ENCODE measurements at regions not wholly inside any gene's neighbourhood (a gene's known extent, or its start where the extent isn't known, plus 50 kb on each side); places are given as distances from the start of the nearest gene placed in this dataset.
A peak's percentile ranks its signal among the peaks of the same experiment; 100 is the strongest.

GRCh38 chr1:29855561-29856160 is 619.3 kb downstream of the PTPRU start:
- no peak for FAIRE-seq

GRCh38 chr1:29854700-29855276 is 618.5 kb downstream of the PTPRU start:
- FAIRE-seq, result no peak
- no peak for DNase-seq (ENCODE audit: insufficient read length, low spot score)
- no peak for TF ChIP-seq POLR2A (IDR thresholded peaks at IDR 0.05; ENCODE audit: low read depth, low read length)

More at GRCh38 chr1:29855561-29856160, 619.3 kb downstream of the PTPRU start:
- DNase-seq (ENCODE audit: insufficient read length, low spot score), result no peak
- TF ChIP-seq POLR2A (IDR thresholded peaks at IDR 0.05; ENCODE audit: low read depth, low read length), result no peak

GRCh38 chr1:29853716-29854330 is 617.5 kb downstream of the PTPRU start:
- no peak for FAIRE-seq
- TF ChIP-seq POLR2A (IDR thresholded peaks at IDR 0.05; ENCODE audit: low read depth, low read length), result no peak
- no peak for DNase-seq (ENCODE audit: insufficient read length, low spot score)

GRCh38 chr1:29852248-29852647 is 615.9 kb downstream of the PTPRU start:
- TF ChIP-seq POLR2A (IDR thresholded peaks at IDR 0.05; ENCODE audit: low read depth, low read length), result no peak
- DNase-seq (ENCODE audit: insufficient read length, low spot score) (no peak), FAIRE-seq (no peak)

- no peak for FAIRE-seq
- no peak for DNase-seq (ENCODE audit: insufficient read length, low spot score)
- TF ChIP-seq POLR2A (IDR thresholded peaks at IDR 0.05; ENCODE audit: low read depth, low read length), result no peak
Measured at GRCh38 chr1:29851691-29852090, 615.4 kb downstream of the PTPRU start.

GRCh38 chr1:29849991-29850757 is 613.9 kb downstream of the PTPRU start:
- DNase-seq (ENCODE audit: insufficient read length, low spot score), result no peak
- no peak for FAIRE-seq
- TF ChIP-seq POLR2A (IDR thresholded peaks at IDR 0.05; ENCODE audit: low read depth, low read length), result no peak

- TF ChIP-seq POLR2A (IDR thresholded peaks at IDR 0.05; ENCODE audit: low read depth, low read length), result no peak
- FAIRE-seq, result no peak
- peak; percentile 4 for DNase-seq (ENCODE audit: insufficient read length, low spot score)
Measured at GRCh38 chr1:29849038-29849750, 612.9 kb downstream of the PTPRU start.

GRCh38 chr1:29845910-29846309 is 609.6 kb downstream of the PTPRU start:
- no peak for TF ChIP-seq POLR2A (IDR thresholded peaks at IDR 0.05; ENCODE audit: low read depth, low read length)
- FAIRE-seq (no peak), DNase-seq (ENCODE audit: insufficient read length, low spot score) (no peak)

- FAIRE-seq, result no peak
- TF ChIP-seq POLR2A (IDR thresholded peaks at IDR 0.05; ENCODE audit: low read depth, low read length), result no peak
- no peak for DNase-seq (ENCODE audit: insufficient read length, low spot score)
Measured at GRCh38 chr1:29842130-29842529, 605.8 kb downstream of the PTPRU start.

GRCh38 chr1:29839726-29840125 is 603.4 kb downstream of the PTPRU start:
- no peak for DNase-seq (ENCODE audit: insufficient read length, low spot score)
- TF ChIP-seq POLR2A (IDR thresholded peaks at IDR 0.05; ENCODE audit: low read depth, low read length), result no peak
- no peak for FAIRE-seq

GRCh38 chr1:29838738-29839320 is 602.5 kb downstream of the PTPRU start:
- DNase-seq (ENCODE audit: insufficient read length, low spot score) (no peak), FAIRE-seq (no peak)

GRCh38 chr1:29836651-29837646 is 600.6 kb downstream of the PTPRU start:
- FAIRE-seq (no peak), DNase-seq (ENCODE audit: insufficient read length, low spot score) (no peak)
- TF ChIP-seq POLR2A (IDR thresholded peaks at IDR 0.05; ENCODE audit: low read depth, low read length), result no peak

More at GRCh38 chr1:29838738-29839320, 602.5 kb downstream of the PTPRU start:
- no peak for TF ChIP-seq POLR2A (IDR thresholded peaks at IDR 0.05; ENCODE audit: low read depth, low read length)

Data from H54 (cell line).